Fibroblast of lung (primary cell): ENCODE measurements at regions not wholly inside any gene's neighbourhood (a gene's known extent, or its start where the extent isn't known, plus 50 kb on each side); places are given as distances from the start of the nearest gene placed in this dataset.

Source experiments
- CTCF ChIP-seq, 2 donors: IDR thresholded peaks in 1 of 2; conservative IDR thresholded peaks in 1 of 2; 1 replicate in 1 of 2; 2 replicates in 1 of 2; pipeline ENCODE4 v1.5.1; 2011 to 2012; ENCODE audit warnings: low read length in 2 of 2, control low read depth in 1 of 2, inconsistent platforms in 1 of 2, low read depth in 1 of 2, mild to moderate bottlenecking in 1 of 2
- EZH2 ChIP-seq: IDR thresholded peaks from 2 replicates; pipeline ENCODE4 v1.5.1; 2012; ENCODE audit warnings: low read length, control low read depth, mild to moderate bottlenecking; ENCODE audit errors: missing control alignments

DNA sequence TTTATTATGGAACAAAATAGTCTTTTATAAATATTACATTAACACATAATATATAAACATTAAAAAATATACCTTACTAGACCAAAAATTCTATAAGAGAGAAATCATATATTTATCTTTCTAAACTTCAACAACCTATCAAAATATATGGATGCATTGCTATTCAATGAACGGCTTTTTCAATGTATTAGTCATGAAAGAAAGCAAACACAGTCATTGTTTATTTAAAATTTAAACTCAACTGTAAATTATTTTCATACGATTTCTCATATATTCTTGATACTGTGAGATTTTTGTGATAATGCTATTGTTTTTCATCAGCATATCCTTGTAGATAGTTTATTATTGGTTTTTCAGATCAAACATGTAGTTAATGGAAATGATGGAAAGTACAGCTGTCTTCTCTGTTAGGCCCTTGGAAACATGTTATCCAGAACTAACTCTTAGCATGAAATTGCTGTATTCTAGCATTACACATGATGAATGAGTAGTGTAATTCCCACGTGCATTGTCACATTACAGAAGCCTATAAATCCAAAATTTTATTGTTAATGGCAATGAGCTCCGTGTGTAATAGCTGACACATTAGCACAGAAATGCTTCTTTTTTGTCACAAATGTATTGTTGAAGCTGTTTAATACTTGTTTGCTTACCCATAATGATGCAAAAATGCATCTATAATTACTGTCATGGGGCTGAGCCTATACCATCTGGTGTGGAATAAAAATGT, 1639.9 kb downstream of the SLITRK5 start:
- no peak for TF ChIP-seq CTCF (conservative IDR thresholded peaks at IDR 0.05 in 1 of 2, IDR thresholded peaks at IDR 0.05 in 1 of 2; ENCODE audit: low read depth in 1 of 2, low read length in 2 of 2)
- no peak for TF ChIP-seq EZH2
